T-helper 1 cell (primary cell): ENCODE measurements at regions not wholly inside any gene's neighbourhood (a gene's known extent, or its start where the extent isn't known, plus 50 kb on each side); places are given as distances from the start of the nearest gene placed in this dataset.
A peak's percentile ranks its signal among the peaks of the same experiment; 100 is the strongest.

Experiments used
- DNase-seq, 5 donors: peaks; one replicate each; pipeline ENCODE4 v3.0.0-alpha.2; 2012 to 2020

GRCh38 chr3:99541181-99541580 lies 97.2 kb upstream of the COL8A1 start:
- DNase-seq, result no peak

DNA sequence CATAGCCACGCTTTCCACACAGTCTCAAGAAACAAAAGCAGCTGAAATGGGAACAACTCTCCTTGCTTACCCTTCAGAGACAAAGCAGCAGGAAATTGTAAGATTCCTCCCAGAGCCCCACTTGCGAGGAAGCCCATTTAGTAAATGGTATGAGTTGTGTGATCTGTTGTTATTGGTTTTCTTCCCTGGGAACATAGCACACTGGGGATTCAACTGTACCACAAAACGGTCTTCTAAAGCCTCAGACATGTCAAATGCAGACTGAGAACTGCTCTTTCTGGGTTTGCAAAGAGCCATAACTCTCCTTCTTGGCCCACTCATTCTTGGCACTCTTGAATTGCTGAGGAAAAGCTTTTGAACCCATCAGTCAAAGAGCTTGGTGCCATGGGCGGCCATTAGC lies 101.0 kb upstream of the COL8A1 start:
- no peak for DNase-seq

DNA sequence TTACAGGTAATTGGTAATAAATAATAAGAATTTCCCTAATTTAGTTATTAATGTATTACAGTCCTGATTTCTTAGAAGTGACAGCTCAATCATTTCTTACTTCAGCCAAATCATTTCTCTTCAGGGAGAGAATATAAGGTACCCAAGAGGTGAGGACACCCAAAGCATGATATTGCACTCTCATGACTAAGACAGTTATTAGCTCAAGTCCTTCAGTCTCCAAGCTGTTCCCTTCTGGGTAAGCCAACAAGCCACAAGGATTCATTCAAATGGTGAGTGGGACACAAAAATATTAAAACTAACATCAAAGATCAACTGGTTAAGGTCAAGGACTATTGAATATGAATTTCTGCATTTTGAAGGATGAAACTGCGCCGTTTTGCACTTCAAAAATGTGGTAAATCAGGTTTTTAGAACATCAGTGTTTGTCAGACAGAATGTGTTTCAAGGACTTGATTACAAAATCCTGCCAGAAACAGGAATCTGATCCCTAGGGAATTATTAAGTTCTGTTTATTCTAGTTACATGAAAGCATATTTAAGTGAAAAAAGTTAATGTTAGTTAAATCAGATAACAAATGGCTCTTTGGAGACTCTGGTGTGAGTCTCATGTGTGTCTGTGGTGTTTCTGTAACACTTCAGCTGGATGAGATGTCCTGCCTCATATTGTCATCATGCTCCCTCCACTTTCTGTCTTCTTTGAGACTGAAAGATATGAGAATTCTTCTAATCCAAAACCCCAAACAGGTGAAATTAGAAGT lies 101.7 kb upstream of the COL8A1 start:
- no peak for DNase-seq

DNA sequence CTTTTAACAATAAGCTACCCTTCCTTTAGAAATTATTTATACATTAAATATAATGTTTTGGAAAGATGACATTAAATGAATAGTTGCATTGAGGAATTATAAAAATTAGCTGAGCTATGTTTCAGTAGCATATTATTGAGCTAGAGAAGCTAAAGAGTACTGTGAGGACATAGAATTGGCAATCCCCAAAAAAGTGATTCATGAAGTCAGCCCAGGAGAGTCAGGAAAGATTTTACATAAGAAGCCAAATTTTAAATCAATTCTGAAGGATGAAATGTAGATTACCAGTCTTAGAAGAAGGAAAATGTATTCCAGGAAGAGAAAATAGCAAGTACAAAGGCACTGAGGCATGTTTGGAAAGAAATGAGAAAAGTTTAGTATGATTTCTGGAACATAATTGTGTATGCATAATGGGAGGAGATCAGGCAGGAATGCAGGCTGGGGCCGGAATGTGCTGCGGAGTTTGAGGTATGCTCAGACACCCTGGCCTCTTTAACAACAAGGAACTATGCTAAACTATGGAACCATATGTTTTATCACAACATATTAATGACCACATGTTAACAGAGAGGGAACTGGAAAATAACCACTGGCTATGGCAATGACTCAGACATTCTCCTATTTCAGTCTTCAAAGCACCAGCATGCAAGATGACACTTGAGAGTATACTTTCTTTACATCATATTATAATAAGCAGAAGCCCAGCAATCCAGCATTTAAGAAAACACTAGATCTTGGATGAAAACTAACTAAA lies 103.3 kb upstream of the COL8A1 start:
- DNase-seq, result no peak

DNA sequence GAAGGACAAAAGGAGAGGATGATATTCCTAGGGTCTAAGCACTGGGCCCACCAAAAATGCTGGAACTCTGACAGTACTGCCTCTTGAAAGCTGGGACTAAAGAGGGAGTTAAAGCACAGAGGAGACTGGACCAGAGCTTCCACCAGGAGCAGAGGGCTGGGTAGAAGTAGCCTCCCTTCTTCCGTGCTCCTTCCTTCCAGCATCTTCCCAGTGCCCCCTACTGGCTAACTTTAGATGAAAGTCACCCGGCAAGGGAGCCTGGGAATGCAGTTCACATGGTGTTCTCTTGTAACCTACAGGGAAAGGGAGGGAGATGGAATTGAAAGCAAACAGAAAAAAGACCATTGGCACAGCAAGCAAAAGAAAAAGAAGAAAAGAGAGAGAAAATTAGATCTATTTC lies 106.1 kb upstream of the COL8A1 start:
- DNase-seq, result peak in 1 of 5 donors; percentile 4

GRCh38 chr3:99529265-99529664 lies 109.1 kb upstream of the COL8A1 start:
- DNase-seq, result no peak

GRCh38 chr3:99526921-99527320 lies 111.5 kb upstream of the COL8A1 start:
- DNase-seq, result no peak

GRCh38 chr3:99524559-99524958 lies 113.8 kb upstream of the COL8A1 start:
- DNase-seq, result no peak

GRCh38 chr3:99523431-99524127 lies 114.8 kb upstream of the COL8A1 start:
- DNase-seq, result no peak

DNA sequence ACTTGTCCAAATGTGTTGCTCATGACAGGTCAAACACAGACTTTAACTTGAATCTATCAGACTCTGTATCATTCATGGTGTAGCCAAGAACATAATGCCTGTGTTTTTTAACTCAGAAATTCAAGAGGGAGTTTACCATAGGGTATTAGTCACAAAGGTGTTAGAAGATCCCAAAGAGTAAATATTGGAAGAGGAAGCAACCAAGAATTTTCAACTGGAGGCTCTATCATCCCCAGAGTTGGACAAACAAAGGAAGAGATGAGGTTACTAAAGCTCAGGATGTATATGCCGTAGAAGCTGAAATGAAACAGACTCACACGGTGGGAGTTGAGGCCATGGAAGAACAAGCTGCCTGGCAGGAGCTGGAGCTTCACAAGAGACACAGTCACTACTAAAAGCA lies 116.2 kb upstream of the COL8A1 start:
- DNase-seq, result no peak

DNA sequence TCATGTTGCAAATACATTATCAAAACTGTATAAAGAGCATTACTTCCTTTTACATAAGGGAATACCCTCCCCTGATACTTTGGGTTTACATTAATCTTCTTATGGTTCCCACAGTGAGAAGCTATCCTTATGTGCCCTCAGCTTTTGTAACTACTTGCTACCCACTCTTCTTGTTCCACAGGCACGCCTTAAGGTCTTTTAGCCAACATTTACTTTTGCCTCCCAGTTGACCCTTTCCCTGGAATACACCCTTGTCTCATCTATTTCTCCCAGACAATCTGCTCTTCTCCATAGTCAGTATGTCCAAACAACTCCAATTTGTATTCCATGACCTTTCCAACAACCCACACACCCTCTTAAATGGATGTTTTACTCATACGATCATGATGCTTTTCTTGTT lies 116.8 kb upstream of the COL8A1 start:
- no peak for DNase-seq

DNA sequence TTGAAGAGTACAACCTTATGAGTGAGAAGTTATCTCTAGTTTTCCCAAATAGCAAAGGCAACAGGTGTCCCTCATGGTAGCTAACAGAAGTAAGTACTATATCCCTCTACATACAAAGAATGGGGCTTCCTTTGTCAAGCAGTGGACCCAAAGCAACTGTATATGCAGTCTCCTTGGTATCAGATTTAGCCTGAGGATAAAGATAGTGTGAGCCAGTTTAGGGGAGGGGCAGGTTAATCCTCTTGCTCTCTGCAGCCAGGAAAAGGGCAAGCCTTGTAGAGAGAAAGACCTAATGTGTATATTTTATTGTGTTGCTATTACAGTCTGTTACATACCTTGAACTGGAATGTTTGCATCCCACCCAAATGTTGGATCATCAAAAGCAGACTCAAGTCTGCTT lies 117.9 kb upstream of the COL8A1 start:
- no peak for DNase-seq

DNA sequence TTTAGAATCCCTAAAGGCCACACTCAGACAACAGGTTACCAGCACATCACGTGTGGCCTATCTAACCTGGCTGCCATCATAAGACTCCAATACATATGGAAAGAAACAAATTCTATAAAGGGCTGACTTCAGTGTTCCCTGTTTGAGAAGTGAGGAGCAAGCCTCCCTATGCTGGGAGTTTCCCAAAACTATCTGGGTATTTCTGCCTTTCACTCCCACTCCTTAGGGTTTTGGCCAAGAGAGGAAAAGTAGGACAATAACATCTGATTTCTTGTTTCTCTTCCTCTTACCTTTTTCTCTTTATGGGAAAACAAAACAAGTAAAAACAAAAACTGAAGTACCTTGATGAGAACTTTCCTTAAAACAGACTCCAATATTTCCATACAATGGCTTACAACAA lies 121.5 kb upstream of the COL8A1 start:
- DNase-seq, result no peak

DNA sequence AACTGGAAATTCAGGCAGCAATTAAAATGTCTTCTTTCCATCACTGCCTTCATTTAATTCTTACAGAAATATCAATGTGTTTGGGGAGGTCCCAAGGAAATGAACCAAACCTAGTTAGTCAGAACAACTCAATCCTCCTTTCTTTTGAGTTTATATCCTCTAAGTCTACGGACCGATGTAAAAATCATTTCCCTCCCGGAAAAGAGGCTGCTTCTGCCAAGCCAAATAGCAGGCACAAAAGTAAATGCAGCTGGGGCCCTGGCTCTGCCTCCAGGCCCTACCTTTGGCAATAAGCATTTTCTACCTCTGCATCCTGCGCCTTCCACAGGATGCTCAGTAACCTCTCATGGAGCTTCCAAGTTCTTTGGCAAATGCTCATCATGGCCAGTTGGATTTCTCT lies 122.5 kb upstream of the COL8A1 start:
- DNase-seq, result no peak

DNA sequence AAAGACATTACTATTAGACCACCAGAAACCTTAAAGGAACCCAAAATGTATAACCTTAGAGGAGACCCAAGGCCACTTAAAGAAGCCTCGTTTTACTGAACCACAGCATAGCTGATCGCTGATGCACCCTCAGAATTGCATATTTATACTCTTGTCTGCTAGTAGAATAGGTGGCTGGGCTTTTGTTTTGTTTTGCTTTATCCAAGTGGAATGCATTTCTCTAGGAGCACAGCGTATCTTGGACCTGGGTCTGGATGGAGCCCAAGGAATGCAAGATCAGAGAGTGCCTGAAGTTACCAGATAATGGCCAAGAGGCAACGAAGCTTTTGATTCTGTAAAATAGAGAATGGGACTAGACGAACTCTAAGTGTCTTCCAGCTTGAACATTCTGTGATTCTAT lies 129.2 kb upstream of the COL8A1 start:
- DNase-seq, result no peak

DNA sequence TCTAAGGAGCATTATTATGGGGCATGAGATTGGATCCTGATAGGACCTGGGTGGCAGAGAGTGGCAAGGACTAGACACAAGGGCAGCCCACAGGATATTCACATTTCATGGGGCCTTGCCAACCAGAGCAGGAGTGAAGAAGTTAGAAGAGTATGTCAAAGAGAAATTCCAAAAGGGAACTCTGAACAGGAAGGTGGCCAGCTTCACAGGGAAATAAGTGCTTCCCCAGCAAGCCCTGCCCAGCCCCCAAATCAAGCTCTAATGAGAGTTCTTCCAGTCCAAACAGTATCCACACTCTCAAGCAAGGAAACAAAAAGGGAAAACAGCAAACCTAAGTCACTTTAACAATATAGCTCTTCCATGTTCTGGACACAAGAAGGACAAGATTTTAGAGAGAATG lies 130.2 kb upstream of the COL8A1 start:
- no peak for DNase-seq

- DNase-seq, result peak in 1 of 5 donors; percentile 73
Measured at GRCh38 chr3:99505646-99506269, 132.6 kb upstream of the COL8A1 start.

GRCh38 chr3:99505200-99505599 lies 133.2 kb upstream of the COL8A1 start:
- DNase-seq, result no peak

GRCh38 chr3:99504258-99504657 lies 134.1 kb upstream of the COL8A1 start:
- no peak for DNase-seq

DNA sequence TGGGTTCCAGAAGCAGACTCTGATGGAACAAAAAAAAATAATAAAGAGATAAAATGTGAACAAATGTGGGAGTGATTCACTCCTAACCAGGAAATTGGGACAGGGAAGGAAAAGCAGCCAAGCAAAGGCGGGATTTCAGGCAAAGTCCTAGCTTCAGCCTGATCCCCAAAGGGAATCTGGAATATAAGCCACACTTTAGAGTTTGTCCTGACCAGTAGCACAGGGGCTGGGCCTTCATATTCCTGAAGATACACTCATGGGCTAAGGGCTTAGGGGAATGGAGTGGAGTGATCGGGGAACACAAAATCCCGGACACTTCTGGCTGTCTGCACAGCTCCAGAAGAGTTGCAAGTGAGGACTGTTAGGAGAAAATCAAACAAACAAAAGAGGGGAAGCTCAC lies 135.0 kb upstream of the COL8A1 start:
- no peak for DNase-seq

DNA sequence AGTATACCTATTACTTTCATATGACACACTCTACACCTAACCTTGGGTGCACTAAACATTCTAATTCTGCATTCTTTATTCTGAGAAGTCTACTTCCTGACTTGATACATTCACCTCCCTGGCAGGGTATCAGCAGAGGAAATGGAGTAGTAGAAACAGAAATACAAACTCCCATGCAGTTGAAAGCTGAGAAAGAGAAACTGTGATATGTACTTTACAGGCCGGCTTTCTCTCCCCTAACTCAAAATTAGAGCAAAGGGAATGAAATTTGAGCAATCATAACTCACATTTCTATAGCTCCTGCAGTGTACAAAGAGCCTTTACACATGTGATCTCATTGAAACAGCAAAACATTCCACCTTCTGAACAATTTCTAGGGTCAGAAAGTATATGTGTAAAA lies 135.5 kb upstream of the COL8A1 start:
- DNase-seq, result no peak

DNA sequence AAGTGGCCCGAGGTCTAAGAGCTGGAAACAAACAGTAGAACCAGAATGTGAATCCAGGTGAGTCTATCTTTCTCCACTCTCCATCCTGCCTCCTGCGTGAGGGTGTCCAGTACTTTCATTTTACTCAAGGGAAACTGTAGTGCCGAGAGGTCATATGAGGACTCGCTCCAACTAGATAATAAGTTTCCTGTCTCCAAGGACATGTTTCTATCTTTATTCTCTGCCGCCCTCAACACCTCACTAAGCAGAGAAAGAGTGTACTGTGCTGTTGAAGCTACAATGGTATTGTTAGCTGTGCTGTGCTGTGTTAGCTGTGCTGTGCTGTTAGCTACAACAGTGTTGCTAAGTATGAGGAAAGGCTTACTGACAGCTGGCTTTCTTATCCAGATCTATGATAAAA lies 137.9 kb upstream of the COL8A1 start:
- no peak for DNase-seq
